HG03460 (cell line): ENCODE measurements at regions not wholly inside any gene's neighbourhood (a gene's known extent, or its start where the extent isn't known, plus 50 kb on each side); places are given as distances from the start of the nearest gene placed in this dataset.

Source experiments
- ATAC-seq: cut with Tn5 transposase; IDR thresholded peaks from one replicate; pipeline ENCODE4 v1.9.1; 2021; ENCODE audit not compliant: unreplicated experiment

DNA sequence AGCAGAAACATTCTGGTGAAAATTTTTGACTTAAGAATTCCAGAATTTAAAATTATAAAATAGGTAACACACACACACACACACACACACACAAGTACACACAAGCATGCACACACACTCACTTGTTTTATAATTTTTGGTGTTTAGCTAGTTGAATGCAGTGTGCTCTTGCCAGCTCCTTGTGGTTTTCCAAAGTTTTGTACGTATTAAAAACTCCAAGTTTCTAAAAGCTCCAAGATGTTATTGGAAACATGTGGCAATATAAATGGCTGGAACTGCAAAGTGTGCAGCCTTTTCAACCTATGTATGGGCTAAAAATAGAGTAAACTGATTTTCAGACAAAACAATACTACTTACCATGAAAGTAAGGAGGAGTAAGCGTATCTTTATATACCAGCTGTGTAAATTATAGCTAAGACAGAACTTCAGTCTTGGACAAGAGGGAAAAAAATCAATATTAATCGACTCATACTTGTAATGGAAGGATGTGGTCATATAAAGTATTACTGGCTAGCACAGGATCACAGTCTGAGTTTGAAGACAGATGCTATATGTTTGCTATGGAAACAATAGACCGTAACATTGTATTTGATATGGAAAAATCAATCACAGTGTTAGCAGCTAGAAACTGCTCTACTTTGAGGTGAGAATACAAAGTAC, 727.1 kb upstream of the GRAMD2B start:
- ATAC-seq: no peak

DNA sequence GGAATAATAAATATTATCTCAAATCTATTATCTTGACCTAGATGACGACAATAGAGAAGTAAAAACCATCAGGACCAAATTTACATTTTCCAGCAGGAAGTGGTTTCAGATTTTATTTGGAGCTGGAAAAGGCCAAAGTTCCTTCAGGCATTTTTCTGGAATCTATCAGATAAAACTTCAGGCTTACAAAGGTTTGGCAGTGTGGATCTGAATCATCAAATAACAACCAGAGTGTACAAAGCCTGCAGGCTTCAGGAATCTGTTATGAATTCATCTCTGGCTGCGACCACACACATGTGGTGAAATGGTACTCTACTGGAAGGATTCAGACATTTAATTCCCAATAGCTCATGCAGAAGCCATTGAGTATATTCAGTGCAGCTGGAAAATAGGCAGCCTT, 726.4 kb upstream of the GRAMD2B start:
- ATAC-seq: no peak

DNA sequence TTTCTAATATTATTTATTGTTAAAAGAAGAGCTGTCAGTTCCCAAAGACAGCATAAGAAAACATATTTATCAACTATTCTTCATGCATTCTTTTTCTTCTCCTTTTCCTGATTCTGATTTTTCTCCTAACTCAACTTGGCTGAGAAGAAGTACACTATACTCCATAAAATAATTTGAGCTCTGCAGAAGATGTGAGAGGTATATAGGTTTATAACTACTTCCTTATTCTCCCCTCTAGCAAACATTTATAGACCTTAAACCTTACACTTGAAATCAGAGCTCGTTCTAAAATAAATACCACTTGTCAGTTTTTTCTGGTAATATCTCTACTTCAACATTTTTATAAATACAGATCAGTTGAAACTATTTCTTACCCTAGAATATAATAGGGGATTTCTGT, 724.8 kb upstream of the GRAMD2B start:
- no peak for ATAC-seq

DNA sequence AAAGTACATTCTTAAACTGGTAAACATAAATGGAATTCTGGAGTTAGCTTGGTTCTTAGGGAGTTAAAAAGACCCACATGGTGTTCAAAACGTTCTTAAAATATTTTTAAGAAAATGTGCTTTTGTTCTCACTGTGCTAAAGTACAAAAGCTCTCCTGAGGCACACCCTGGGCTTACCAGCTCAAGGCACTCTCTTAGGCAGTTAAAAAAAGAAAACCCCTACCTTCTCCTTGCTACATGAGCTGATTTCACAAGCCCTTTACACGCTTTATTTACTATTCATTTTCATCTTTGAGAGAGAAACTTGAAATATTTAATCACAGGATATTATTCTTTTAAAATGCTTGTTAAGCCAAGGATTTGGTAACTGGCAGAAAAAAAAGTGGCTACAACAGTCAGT, 723.3 kb upstream of the GRAMD2B start:
- no peak for ATAC-seq

DNA sequence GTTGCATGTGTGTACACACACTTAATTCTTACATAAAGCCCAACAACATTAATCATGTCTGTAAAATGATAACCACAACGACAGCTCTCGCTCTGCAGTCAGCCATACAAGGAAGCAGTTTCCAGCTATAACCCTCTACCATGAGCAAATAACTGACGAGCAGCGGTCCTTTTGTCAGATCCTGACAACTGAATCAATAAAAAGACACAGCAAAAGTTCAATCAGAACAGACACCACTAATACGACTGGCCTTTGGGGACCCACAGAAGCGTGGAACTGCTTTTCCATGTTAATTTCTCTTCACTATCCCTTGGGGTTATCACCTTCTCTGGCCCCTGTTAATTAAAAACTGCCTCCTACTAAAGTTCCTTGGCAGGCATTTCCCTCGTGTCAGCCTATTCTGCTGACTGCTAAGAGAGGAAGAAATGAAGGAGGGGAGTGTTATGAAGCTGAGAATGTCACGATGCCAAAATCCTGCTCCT, 722.8 kb upstream of the GRAMD2B start:
- ATAC-seq: no peak

DNA sequence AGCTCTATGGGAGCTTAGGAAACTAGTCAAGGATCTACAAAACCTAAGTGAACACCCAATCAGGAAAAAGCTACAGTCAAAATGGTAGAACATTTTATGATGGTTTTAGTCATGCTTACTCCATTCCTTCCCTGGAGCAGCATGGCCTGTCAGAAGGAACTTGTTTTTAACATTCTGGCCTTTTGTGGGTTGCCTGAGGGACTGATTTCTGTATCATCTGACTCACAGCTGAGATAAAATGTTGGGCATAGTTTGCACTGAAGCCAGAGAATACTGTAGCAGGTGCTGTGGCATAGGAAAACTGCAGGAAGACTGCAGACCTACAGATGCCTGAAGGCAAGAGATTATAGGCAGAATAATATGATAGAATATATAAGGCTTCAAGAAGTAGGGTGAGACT, 719.6 kb upstream of the GRAMD2B start:
- no peak for ATAC-seq

DNA sequence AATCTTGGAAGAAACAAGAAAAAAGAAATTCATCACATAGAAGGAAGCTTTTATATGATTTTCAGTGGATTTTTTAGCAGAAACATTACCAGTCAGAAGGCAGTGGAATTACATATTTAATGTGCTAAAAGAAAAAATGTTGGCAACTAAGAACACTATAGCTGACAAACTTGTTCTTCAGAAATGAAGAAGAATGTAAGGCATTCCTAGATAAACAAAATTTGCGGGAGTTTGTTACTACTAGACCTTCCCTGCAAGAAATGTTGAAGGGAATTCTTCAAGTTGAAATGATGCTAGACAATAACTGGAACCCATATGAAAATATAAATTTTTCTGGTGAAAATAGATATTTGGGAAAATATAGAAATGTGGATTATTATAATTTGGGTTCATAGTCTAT, 718.3 kb upstream of the GRAMD2B start:
- ATAC-seq: no peak

DNA sequence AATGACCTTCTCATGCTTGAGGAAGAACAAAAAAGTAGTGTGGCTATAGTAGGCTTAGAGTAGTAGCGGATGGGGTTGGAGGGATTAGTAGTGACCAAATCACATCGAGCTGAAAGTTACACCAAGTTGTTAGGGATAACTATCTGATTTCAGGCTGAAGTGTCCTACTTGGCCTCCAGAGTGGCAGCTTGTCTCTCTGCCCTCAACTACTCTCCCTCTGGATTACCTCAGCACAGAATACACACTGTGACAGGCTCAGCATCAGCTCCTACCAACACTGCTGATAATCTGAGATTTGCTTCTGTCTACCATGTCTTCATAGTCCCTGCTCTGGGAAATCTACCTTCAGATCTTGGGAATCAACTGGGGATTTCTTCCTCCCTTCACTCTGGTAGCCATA, 714.6 kb upstream of the GRAMD2B start:
- no peak for ATAC-seq

DNA sequence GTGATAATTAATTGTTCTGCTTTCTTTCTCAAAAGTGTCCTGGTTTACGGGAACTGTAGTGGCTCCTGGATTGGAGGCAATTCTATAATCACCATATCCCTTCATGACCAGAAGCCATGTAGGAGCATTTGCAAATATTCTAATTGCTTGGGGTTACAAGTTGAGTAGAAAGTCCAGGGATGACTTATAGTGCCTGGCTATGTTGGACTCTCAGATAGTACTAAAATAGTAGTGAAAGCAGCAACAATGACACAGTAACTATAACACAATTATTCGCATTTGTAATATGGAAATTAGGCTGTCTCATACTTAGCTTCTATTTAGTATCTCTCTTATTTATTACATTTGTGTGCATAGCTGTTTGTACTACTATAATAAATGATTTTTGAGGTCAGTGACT, 712.5 kb upstream of the GRAMD2B start:
- no peak for ATAC-seq

DNA sequence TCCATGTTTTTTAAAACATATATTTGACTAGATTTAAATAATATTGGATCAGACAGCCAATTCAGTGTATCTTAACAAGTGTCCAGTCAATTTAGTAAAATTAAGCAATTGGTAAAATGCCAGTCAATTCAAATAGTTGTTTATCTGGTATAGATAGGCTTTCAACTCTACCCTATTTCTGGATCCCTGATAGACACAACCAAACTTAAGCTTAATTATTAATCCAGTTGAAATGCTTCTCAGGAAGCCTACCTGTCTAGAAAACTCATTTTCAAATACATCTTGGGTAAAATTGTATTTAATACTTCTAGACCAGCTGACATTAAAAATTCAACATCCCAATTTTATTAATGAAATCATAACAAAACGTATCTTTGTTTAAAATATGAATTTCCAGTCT, 710.8 kb upstream of the GRAMD2B start:
- ATAC-seq: no peak

DNA sequence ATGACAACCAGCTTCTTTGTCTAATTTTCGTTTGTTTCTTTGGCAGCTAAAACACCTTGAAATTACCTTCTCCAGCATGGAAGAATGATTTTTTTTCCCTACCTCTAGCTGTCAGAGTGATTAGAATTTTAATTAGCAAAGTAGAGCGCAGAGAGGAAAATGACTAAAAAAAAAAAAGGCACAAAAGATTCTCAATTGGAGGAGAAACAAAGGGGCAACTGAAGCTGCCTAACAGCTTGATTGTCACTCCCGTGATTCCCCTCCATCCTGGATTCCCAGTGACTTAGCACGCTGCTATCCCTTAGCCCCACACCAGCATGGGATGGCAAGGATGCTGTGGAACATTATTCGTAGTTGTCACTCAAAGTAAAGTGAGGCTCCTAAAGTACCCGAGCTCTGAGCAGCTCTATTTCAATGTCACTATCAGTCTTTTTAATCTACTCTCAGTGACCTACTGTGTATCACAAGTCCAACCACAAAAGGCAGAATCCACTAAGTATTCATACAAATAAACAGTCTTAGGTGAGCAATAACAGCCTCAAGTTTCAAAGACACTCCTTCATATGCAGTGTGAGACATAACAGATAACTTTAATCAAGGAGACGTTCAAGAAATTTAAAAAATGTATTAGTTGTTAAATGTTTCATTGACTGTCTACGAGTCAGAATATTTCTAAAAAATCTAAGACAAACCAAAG, 710.0 kb upstream of the GRAMD2B start:
- ATAC-seq: no peak

DNA sequence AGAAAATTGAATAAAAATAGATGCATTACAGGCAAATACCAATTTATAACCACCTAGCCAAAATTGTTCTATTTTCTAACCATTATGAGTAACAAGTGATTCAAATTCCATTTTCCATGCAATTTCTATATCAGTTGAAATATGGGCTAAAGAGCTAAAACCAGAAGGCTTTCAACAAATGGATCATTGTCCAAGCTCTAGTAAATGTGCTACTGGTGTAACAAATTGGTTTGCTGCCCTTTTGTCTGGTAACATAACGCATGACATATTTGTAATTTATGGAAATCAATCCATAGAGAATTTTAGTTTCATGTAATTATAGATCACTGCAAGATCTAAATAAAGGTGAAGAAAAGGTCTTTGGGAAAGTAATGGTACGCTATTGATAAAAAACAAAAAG, 708.0 kb upstream of the GRAMD2B start:
- no peak for ATAC-seq

DNA sequence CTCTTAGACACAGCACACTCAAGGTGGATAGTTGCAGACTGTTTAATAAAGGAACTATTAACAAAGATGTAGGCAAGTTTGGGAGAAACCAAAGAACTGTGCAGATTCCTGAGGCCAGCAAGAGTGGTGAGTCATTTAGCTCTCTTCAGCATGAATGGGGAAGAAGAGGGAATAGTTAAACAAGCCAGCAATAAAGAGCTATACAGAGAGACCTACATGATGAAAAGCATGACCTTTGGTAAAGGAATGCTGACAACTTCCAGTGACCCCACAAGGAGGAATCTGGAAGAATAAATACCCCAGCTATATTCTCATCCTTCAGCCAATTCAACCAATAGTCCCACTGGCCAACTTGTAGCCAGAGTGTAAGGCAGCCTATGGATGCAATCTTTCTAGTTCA, 706.0 kb upstream of the GRAMD2B start:
- ATAC-seq: no peak

DNA sequence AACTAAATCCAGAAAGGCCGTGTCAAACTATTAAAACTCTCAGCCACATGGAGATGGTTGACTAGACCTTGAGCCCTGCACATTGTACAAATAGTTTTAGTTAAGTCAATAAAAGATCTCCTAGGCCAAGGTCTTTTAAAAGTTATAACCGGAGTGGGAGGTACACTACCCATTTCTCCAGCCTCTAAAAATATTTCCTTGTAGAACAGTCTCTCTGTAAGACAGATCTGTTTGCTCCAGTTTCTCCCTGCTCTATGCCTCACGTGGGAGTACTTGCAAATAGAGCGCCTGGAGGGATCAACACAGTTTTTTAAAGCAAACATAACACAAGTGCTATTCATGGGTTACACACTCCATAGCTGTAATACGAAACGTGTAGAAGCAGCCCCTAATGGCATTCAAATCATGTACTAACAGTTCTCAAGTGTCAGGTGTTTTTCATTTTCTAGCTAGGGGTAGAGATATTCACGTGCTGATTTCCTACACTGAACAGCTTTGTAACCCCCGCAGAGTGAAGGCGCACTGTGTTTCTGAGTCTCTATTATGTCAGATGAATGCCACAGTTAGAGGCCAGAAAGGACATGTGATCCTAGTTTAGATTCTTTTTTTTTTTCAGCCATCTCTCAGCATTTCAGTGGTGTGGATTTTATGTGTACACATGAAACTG, 703.4 kb upstream of the GRAMD2B start:
- no peak for ATAC-seq

DNA sequence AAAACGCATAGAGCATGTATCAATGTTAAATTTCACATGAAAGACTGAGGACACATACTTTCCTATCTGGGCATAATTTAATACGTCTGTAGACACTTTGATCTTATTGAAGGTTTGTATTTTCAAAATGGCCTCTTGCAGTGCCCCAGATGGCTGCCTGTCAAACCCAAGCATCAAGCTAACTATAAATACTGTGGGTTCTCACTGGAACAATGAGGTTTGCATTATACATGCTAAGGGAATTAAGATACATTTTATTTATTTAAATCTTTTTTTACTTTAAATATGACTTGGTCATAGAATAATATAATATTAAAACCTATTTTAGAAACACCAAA, 702.9 kb upstream of the GRAMD2B start:
- no peak for ATAC-seq

DNA sequence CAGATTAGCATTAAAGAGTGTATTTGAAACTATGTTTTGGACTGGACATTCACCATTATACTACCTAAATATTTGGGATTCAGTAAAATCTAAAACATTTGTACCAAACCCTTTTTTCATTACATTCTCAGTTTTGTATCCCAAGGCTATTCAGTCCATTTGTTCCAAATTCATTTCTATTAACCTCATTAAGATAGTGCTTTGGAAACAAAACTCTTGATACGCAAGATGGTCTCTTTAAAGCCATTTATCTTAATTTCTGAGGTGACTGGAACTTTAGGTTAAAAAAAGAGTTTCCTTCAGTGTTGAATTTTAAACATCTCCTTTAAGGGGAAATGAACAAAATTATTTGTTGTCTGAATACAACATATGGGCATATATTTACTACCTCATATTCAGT, 702.5 kb upstream of the GRAMD2B start:
- ATAC-seq: no peak

DNA sequence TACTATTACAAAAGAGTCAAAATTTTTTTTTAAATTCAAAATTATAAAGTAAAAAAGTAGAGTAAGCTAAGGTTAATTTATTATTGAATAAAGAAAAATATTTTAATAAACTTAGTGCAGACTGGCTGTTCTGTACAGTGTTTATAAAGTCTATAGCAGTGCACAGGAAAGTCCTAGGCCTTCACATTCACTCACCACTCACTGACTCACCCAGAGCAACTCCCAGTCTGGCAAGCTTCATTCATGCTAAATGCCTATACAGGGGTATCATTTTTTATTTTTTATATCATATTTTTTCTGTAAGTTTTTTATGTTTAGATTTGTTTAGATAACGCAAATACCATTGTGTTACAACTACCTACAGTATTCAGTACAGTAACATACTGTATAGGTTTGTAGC, 700.7 kb upstream of the GRAMD2B start:
- ATAC-seq: no peak

DNA sequence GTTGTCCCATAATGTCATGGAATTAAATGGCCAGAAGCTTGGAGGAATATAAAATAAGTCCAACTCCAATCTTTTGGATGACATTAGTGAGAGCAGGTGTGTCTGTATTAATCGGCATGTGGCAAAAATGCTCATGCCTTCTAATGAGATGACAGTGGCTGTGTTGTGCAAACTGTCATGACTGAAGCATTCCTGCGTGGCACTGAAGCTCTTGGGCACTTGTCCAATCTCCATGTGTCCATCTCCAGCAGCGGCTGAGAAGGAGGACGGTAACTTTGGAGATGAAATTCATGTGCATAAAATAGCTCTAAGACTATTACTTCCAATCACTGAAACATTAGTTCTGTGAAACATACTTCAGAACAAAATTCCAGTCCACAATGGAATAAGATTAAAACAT, 697.5 kb upstream of the GRAMD2B start:
- no peak for ATAC-seq

DNA sequence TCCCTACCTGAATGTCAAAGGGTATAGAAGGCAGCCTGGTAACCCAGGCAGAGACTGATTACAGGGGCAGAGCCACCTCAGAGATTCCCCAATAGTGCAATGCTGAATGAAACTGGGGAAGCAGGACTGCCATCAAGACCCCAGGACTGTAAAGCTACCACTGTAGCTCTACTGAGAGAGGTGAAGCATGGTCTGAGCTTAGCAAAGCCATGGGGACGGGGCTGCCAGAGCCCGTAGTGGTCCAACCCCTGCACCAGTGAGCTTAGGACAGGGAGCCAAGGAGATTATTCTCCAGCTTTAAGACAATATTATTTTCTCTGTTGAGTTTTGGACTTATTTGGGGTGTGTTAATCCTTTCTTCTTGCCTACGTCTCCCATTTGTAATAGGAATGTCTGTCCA, 679.3 kb upstream of the GRAMD2B start:
- ATAC-seq: no peak

DNA sequence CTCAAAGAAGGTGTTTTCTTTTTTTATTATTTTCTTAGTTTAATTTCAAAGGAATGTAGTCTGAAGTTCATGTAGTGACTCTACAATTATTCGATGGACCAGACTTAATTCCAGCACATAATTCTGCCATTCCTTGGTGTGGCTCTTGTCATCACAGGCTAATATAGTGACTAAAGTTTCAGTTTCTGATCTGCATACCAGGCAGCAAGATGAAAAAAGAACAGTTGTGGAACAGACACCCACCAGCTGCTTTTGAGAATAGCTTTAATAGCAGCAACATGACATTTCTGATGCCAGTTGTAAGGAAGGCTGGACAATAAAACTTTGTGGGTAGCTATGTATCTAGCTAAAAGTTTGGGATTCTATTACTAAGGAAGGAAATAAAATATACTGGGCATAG, 676.3 kb upstream of the GRAMD2B start:
- ATAC-seq: no peak

DNA sequence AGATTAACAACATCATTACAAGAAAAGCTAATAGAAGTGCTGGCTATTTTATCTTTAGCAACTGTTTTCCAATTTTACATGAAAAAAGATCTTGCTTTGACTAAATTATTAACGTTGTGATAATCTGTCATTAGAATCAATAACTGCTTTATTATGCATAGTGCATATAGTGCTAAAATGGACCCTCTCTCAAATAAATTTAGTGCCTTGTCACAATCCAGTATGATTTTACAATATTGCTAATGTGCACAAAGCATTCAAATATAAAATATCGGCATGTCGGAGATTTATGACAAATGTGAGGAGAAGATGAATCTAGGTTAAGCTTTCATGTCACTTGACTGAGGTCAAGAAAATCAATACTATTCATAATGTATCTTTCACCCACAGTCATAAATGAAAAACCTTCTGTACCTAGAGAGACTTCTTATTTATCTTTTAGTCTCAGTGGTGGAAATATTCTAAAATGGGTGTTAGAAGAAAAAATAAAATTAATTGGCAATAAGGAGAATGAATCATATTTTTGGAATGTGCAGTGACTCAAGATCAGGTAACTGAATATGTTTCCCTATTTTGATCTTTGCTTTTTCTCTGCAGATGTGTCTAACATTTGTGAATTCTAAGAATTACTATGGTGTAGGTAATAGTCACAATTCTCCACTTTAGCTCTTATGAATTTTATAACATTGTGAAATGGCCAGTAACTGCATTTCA, 672.9 kb upstream of the GRAMD2B start:
- ATAC-seq: no peak

DNA sequence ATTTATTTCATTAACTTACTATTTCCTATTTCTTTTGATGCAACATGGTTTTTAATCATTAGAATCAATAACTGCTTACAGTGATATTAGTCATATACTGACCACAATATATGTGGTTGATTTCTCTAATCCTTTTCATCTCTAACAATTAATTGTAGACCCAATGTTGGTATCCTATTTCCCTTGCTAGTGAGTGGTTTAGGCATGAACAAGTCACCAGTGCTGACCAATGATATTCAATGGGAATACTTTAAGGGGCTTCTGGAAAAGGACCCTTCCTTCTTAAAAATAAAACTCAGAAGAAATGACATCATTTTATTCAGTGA, 672.4 kb upstream of the GRAMD2B start:
- no peak for ATAC-seq
